Stimulated activated CD8-positive, alpha-beta memory T cell treated with anti-CD3 and anti-CD28 coated beads, Interleukin-2, amount 100 ng/mL, for 48 hours (primary cell): ENCODE measurements at regions not wholly inside any gene's neighbourhood (a gene's known extent, or its start where the extent isn't known, plus 50 kb on each side); places are given as distances from the start of the nearest gene placed in this dataset.
"Not testable (repeated sequence)": the region's sequence is repeated elsewhere in the genome, so short reads cannot be mapped to it uniquely, and the experiment has no call there.

Experiments
- DNase-seq, 2 donors: peaks; one replicate each; pipeline ENCODE4 v3.0.0-alpha.2; 2020; ENCODE audit warnings: low read depth in 2 of 2

DNA sequence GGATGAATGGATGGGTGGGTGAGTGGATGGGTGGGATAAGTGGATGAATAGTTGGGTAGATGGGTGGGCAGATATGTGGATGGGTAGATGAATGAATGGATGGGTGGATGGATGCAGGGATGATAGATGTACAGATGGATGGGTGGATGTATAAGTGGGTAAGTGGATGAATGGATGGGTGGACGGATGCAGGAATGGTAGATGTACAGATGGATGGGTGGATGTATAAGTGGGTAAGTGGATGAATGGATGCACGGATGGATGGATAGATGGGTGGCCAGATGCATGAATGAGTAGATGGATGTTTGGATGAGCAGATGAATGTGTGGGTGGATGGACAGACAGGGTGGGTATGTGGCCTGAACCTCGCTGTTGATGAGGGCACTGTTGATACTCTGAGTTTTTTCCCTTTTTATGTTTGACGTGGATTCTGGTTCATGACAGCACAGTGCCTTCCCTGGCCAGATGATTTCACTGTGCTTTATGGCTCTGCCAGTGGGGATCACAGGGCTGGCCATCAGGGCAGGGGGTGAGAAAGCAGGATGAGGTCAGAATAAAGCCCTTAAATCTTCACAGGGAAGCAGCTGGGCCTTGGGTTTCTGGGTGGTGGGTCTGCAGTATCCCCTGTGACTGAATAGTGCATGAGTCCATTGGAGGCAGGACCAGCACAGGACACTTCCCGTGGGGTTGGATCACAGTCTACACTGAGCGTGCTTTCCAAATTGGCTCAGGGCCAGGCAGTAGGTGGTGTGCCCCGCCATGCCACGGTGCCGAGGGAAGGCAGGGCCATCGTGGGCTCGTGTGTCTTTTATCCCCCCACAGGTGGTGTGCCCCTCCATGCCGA is 213.2 kb downstream of the BANP start:
- not testable (repeated sequence) for DNase-seq

DNA sequence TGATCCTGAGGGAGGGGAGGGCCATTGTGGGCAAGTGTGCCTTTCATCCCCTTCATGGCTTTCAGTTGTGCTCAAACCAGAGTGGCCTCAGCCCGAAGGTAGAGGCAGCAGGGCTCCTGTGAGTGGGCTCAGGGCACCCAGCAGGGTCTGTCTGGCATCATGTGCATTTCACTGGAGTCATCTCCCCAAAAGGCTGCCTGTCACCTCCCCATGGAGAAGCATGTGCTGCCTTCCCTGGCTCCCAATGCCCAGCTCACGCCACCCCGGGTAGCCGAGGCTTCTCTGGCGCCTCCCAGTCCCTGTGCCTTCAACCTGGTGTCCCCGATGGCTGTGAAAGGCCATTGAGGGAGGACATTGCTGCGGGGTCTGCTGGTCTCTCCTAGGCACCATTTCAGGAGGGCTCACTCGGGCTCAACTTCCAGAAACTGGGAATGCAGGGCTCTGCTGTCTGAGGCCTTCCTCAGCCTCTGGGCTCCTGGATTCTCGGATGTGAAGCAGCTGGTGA is 213.9 kb downstream of the BANP start:
- not testable (repeated sequence) for DNase-seq

DNA sequence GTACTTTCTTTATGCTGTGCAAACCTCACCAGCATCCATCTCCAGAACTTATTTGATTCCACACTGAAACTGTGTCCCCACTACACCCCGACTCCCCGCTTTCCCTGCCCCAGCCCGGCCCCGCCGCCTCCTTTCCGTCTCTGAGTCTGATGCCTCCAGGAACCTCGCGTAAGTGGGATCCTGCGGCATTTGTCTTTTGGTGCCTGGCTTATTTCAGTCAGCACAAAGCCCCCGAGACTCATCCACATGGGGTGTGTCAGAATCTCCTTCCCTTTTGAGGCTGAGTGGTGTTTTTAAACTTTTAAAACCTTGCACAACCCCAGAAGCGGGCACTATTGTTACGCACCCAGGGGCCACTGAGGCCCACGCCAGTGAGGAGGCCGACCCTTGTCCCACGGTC is 214.4 kb downstream of the BANP start:
- DNase-seq = not testable (repeated sequence)

DNA sequence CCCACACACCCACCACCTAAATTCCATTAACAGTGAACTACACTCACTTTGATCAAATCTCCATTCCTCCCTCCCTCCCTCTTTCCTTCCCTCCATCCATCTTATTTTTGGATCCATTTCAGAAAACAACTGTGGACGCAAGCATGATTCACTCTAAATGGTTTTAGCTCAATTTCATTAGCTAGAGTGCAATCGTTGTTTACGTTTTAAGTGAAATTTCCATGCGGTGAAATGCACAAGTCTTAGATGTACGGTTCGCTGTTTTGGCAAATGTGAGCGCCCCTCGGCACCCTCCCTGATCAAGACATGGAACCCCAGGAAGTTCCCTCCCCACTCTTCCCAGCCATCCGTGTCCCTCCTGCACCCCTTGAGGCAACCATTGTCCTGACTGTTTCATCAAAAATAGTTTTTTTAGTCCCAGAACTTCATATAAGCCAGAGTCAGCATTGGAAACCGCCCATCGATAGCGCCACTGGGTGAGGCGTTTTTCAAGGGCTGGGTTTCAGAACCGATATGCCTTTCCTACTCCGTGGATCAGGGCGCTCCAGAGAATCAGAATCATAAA is 215.1 kb downstream of the BANP start:
- DNase-seq = not testable (repeated sequence)

DNA sequence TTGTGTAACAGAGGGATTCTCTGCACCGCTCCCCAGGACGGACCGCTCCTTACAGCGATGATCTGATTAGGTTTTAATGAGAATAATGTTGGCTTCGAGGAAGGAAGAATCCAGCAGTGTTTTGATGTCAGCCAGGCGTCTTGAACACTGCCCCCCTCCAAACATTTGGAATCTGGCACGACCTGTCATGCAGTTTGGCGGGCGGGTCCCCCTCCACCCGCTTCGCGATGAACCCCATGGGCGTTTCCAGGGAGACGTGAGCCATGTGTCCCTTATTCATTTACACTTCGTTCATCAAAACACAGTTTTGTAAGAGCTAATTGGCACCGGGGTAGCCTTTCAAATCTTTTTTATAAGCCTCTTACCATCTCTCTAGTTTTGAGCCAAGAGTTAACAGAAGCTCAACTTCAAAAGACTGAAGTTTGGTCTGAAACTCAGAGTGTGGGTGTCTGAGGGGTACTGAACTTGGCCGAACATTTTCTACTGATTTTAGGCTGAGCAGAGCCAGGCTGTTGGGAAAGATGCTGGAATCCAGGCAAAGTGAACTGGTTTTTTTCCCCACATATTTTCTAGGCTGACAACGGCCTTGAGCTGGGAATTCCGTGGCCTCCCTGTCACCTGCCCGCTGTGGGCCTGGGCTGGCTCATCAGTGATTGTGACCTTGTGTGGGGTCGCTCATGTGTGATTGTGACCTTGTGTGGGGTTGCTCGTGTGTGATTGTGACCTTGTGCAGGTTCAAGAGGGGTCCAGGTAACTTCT is 214.8 kb upstream of the ZNF469 start:
- not testable (repeated sequence) for DNase-seq

DNA sequence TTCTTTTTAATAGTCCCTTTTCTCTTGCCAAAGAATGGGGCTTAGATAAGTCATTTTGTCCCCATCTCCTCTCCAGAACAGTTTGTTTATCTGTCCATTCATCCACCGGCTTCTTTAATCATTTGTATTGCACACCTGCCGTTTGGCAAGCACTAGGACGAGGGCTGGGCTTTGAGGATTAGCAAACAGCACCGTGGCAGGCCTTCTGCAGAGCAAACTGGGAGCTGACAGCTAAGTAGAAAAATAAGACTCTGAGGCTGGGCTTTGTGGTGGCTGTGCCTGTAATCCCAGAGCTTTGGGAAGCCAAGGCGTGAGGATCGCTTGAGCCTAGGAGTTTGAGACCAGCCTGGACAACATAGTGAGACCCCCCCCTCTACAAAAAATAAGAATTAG is 214.2 kb upstream of the ZNF469 start:
- not testable (repeated sequence) for DNase-seq

DNA sequence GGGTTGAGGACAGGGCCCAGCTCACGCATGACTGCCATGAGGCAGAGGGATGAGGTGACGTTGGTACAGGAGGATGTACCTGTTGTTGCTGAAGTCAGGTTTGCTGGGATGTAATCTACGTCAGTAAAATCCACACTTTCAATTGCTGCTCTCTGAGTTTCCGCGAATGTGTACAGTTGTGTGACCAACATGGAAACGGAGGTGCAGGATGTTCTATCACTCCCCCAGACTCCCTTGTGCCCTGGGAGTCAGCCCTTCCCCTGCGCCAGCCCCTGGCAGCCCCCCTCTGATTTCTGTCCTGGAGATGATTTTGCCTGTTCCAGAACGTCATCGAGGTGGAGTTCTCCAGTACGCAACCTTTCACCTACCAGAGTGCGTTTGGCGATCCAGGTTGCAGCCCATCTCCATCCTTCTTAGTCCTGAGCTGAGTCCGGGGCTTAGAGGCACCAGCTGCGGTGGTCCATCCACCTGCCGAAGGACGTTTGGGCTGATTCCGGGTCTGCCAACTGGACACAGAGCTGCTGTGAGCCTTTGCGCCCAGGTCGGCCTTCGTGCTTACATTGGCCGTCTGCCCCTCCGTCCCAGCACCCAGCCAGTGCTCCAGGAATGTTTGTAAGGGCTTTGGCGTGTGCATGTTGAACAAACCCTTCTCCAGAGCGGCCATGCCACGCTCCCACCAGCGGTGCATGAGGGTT is 213.5 kb upstream of the ZNF469 start:
- not testable (repeated sequence) for DNase-seq

DNA sequence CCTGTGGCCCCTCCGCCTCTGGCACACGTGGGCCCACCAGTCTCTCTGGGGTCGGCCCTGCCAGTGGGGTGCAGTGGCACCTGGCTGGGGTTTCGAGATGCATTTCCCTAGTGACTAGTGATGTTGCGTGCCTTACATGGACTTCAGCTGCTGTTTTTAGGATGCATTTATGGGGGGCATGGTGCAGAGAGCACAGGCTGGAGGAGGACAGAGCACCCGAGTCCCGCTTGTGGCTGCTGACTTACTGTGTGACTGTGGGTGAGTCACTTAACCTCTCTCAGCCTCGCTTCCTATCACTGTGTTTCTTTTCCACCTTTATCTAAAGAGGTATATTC is 213.0 kb upstream of the ZNF469 start:
- not testable (repeated sequence) for DNase-seq

DNA sequence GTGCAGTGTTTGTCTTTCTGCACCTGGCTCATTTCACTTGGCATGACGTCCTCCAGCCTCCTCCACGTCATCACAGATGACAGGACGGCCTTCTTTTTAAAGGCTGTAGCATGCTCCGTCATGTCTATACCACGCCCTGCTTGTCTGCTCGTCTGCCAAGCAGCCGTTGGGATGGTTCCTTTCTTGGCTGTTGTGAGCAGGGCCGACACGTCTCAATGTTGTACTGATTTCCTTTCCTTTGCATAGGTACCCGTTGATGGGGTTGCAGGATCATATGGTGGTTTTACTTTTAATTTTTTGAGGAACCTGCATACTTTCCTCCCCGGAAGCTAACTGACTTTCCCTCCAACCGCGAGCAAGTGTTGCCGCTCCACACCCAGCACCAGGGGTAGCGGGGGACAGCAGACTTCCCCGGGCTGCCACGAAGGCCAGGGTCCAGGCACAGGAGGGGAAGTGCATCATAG is 212.2 kb upstream of the ZNF469 start:
- no peak for DNase-seq

DNA sequence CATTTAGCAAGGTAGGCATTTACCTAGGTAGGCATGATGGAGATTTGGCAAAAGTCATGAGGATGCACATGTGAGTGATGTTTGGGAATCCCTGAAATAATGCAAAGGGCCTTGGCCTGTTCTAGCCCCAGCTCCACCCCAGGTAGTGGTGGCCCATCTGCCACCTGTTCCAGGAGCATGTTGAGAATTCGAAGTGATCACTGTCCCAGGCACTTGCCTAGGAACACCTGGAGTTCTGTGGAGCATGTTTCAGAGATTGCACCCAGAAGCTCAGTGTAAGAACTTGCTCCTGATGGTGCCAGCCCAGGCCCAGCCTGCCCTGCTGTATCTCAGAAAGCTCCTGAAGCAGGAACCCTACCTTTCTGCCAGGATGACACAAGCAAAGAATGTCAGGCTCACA is 211.6 kb upstream of the ZNF469 start:
- not testable (repeated sequence) for DNase-seq

DNA sequence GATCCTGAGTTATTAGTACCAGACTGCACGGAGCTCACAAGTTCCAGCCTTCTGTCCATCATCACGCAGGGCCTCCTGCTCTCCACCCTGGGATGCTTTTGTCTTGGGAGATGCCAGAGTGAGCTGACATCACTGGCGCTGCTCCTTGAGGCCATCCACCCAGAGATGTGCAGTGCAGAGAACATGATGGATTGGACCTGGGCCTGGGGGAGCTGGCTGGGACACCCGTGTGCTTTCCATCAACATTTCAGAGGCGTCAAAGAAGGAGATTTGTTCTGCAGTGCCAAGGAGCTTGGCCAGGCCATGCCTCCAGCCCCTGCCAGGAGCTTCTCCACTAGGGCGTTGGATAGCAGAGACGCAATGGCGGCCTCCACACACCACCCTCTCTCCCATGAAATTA is 206.6 kb upstream of the ZNF469 start:
- DNase-seq = not testable (repeated sequence)

DNA sequence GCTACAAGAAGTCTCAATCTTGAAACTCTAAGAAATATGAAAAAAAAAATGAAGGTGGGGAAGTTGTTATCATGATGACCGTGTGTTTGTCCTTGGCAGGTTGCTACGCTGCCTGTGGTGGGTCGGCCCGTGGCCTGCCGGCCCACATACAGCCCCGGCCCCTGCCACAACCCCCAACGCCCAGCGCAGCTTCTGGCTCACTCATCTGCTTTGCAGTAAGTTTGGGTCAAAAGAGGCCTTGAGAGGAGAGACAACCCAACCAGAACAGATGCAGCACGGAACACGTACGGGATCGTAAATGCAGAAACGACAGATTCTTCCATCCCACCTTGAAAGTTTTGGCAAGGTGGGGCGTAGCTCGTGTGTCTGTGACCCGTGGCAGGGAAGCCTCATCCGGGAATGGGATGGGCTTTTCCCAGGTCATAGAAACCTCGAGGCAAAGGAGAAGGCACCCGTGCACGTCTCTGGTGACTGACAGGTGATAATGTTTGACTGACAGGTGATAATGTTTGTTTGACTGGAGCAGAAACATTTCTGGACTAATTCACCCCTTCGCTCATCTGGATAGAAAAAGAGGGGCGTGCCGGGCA is 206.1 kb upstream of the ZNF469 start:
- not testable (repeated sequence) for DNase-seq

DNA sequence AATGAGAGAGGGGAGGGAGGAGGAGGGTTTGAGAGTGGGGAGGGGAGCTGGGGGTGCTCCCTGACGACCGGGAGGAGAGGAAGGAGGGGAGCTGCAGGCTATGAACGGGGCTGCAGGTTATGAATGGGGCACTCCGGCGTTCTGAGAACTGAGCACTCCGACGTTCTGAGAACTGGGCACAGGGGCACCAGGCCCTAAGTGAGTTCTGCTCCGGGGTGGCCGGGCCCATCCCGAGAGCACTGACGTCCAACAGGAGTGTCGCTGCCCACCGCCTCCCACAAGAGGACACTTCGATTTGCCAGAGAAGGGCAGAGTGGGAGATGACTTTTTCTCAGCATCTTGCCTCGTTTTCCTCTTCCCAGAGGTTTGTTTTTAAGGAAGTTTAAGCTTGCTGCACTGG is 204.5 kb upstream of the ZNF469 start:
- not testable (repeated sequence) for DNase-seq

DNA sequence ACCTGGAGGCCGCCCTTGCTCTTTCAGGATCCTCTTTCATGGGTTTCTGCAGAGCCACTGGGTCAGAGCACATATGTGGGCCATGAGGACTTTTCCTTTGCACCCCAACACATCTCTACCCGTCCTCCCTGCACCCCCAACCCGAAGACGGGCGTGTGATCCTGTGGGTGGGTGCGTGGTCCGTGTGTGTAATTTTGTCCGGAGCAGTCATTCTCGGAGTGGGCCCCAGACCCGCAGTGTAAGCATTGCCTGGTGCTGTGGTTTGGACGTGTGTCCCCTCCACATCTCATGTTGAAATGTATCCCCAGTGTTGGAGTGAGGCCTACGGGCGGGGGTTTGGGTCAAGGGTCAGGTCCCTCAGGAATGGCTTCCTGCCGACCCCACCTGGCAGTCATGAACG is 203.9 kb upstream of the ZNF469 start:
- not testable (repeated sequence) for DNase-seq

DNA sequence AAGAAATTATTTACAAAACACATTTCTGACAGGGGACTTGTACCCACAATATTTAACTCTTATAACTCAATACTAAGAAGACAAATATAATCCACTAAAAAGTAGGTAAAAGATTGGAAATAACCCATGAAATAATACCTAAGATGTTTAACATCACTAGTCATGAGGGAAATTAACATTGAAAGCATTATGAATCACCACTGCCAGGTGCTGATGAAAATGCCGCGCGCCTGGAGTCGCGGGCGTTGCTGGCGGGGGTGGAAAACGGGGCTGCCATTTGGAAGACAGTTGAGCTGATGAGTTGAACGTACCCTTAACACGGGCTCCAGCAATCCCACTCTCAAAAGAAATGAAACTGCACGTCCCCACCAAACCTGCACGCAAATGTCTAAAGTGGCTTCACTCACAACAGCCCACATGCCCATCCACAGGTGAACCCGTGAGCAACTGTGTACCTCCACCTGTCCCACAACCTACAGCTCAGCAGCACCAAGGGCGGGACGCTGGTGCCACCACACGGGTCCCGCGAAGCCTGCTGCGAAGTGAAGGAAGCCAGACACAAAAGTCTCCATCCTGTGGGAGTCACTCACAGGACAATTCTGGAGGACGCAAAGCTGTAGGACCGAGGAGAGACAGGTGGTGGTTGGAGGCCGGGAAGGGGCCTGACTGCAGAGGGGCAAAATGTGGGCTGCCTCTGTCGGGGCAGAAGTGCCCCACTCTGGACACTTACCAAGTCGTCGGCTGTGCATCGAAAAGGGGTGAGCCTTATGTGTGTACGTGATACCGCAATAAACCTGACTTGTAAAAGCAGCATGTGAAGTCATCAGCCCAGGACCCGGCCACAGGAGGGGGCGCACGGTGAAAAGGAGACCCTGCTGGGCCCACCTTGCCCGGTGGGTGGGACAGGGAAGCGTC is 199.5 kb upstream of the ZNF469 start:
- not testable (repeated sequence) for DNase-seq

DNA sequence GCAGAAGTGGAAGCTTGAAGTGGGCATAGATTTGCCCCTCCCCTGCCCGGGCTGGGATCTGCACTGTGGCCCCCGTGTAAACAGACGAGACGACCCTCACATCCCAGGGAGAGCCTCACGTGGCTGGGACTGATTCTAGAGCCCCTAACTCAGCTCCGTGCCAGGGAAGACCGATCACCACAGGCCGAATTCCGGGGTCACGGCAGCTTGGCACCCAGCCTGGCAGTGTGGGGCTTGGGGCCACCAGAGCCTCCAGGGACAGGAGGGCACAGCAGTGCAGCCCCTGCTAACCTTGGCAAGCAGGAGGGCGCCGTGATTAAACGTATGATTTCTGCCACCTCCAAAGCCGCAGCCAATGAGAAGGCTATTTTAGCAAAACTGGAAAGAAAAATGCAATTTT is 198.7 kb upstream of the ZNF469 start:
- DNase-seq = not testable (repeated sequence)

DNA sequence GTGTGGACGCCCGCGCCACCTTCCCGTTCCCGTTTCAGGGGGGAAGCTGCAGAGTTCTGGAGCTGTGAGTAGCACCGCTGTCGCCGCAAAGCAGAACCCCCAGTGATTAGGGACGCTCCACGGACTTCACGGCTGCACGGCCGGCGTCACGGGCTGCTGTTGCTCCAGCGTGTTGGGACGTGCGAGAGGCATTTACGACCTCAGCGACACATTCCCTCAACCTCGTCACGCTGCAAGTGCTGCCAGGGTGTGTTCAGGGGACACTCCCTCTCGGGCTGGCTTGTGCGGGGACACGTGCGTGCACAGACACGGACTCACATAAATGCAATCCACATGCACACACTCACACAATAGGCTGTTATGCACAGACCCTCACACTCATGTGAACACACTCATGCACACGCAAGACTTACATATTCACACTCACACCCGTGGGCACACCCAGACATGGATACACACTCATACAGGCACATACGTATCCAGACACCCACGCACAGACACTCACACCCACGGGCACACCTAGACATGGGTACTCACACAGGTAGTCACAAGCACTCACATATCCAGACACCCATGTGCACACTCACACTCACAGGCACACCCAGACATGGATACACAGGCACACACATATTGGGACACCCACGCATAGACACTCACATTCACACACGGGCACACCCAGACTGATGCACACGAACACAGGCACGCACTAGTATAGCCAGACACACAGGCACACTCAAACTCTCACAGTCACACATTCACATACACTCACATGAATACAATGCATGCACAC is 198.0 kb upstream of the ZNF469 start:
- DNase-seq = not testable (repeated sequence)

DNA sequence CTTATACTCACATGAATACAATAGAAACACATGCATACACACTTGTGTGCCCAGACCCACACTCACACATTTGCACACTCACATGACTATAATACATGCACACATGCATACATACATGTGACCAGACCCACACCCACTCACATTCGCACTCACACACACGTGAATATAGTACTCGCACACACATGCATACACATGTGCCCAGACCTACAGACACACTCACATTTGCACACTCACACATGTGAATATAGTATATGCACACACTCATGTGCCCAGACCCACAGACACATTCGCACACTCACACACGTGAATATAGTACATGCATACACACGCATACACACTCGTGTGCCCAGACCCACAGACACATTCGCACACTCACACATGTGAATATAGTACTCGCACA is 197.4 kb upstream of the ZNF469 start:
- DNase-seq = not testable (repeated sequence)
